Fibroblast of villous mesenchyme (primary cell): ENCODE measurements at regions not wholly inside any gene's neighbourhood (a gene's known extent, or its start where the extent isn't known, plus 50 kb on each side); places are given as distances from the start of the nearest gene placed in this dataset.
A peak's percentile ranks its signal among the peaks of the same experiment; 100 is the strongest.

ENCODE experiments used
- DNase-seq: peaks from one replicate; pipeline ENCODE4 v3.0.0-alpha.2; 2010; ENCODE audit warnings: low read depth
- H3K4me3 ChIP-seq: 2 replicates; pipeline ENCODE4 v1.5.1; 2011; ENCODE audit warnings: low read depth, mild to moderate bottlenecking, low read length
- CTCF ChIP-seq: IDR thresholded peaks from 2 replicates; pipeline ENCODE4 v1.5.1; 2012; ENCODE audit warnings: low read depth, mild to moderate bottlenecking, low read length; ENCODE audit not compliant: insufficient read depth

- DNase-seq: no peak
- TF ChIP-seq CTCF: no peak
- no peak overlapping the region for H3K4me3 ChIP-seq
Measured at GRCh38 chr13:108104736-108105135, 110.6 kb downstream of the LIG4 start.

GRCh38 chr13:108102771-108103170, 112.6 kb downstream of the LIG4 start:
- H3K4me3 ChIP-seq: no peak overlapping the region
- no peak for DNase-seq
- TF ChIP-seq CTCF: no peak

DNA sequence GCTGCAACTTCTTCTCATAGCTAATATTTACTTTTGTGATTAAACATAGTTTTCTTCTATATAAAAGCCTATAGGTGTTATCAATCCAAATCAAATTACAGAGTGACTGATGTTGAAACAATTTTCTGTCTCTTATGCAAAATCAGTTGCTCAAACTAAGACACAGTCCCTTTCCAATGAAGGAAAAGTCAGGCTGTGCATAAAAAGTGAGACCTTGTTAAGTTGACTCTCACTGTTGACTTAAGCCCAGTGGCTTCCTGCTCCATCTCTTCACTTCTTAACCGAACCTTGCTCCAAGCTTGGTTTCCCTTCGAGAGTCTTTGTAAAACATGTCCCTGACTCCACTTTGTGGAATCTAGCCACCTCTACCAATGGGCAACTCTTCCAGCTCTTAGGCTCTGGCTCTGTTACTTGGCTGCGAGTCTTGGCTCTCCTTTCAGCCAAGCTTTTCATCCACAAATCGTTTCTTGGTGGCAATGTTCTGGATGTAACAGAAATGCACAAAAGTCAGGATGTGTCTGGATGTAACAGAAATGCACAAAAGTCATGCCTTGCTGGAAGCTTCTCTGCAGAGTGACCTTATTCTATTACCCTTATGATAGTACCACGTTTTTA, 118.9 kb downstream of the LIG4 start:
- DNase-seq: no peak

GRCh38 chr13:108095036-108095435, 120.3 kb downstream of the LIG4 start:
- TF ChIP-seq CTCF: no peak
- DNase-seq: no peak
- no peak overlapping the region for H3K4me3 ChIP-seq

More for the DNA sequence above, 118.9 kb downstream of the LIG4 start:
- no peak for TF ChIP-seq CTCF
- no peak overlapping the region for H3K4me3 ChIP-seq

- DNase-seq: no peak
- no peak for TF ChIP-seq CTCF
- H3K4me3 ChIP-seq: no peak overlapping the region
Measured at GRCh38 chr13:108093616-108094015, 121.7 kb downstream of the LIG4 start.

GRCh38 chr13:108087810-108088209, 127.5 kb downstream of the LIG4 start:
- no peak for DNase-seq
- no peak for TF ChIP-seq CTCF
- no peak overlapping the region for H3K4me3 ChIP-seq

DNA sequence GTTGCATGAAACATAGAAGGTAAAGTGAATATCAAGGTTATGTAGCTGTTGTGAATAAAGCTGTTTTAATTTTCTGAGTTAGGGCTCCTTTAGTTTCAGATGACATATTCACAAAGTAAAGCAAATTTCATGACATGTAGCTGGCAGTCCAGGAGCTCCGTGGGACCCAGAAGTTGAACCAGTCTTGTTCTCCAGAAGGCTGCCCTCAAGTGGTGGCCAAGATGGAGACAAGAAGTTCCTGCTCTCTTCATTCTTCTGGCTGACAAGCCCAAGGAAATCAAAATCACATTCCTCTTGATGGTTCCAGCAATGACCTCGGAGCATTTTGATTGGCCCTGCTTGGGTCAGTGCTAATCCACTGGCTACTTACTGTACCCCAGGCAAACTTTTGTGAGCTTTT, 128.7 kb downstream of the LIG4 start:
- peak; percentile 35 for TF ChIP-seq CTCF
- peak; percentile 25 for DNase-seq
- H3K4me3 ChIP-seq: no peak overlapping the region
